ENCODE measurements at regions not wholly inside any gene's neighbourhood (a gene's known extent, or its start where the extent isn't known, plus 50 kb on each side); places are given as distances from the start of the nearest gene placed in this dataset.

GRCh38 chrX:39631276-39632229 lies 466.2 kb downstream of the BCOR start:
- Mint-ChIP-seq H3K4me1 (no peaks in the 10 kb centered on the region), H3K27me3 (ENCODE audit: low read depth) (peaks cover 6% of the 10 kb centered on the region), H3K4me3 (no peak overlapping the region)

GRCh38 chrX:39633293-39633692 lies 464.5 kb downstream of the BCOR start:
- no peak for TF ChIP-seq CTCF (IDR thresholded peaks at IDR 0.05; ENCODE audit: unreplicated experiment in 3 of 3)
- peaks cover 2% of the 10 kb centered on the region for H3K9me3 Mint-ChIP-seq
- H3K4me3 Mint-ChIP-seq: no peak overlapping the region
- no peak overlapping the region for H3K27ac Mint-ChIP-seq
- H3K36me3 Mint-ChIP-seq (ENCODE audit: low read depth): no peaks in the 10 kb centered on the region
- no peaks in the 10 kb centered on the region for H3K4me1 Mint-ChIP-seq
- peaks cover 6% of the 10 kb centered on the region for H3K27me3 Mint-ChIP-seq (ENCODE audit: low read depth)

More at GRCh38 chrX:39631276-39632229, 466.2 kb downstream of the BCOR start:
- H3K9me3 Mint-ChIP-seq: peaks cover 3% of the 10 kb centered on the region
- TF ChIP-seq CTCF (IDR thresholded peaks at IDR 0.05; ENCODE audit: unreplicated experiment in 3 of 3): no peak
- H3K27ac Mint-ChIP-seq: no peak overlapping the region
- H3K36me3 Mint-ChIP-seq (ENCODE audit: low read depth): no peaks in the 10 kb centered on the region

GRCh38 chrX:39636481-39636880 lies 461.3 kb downstream of the BCOR start:
- H3K4me1 Mint-ChIP-seq: peaks cover 8% of the 10 kb centered on the region
- TF ChIP-seq CTCF (IDR thresholded peaks at IDR 0.05; ENCODE audit: unreplicated experiment in 3 of 3): no peak
- no peak overlapping the region for H3K4me3 Mint-ChIP-seq
- H3K27ac Mint-ChIP-seq: no peak overlapping the region
- H3K27me3 Mint-ChIP-seq (ENCODE audit: low read depth): no peaks in the 10 kb centered on the region
- H3K9me3 Mint-ChIP-seq: peaks cover 8% of the 10 kb centered on the region
- H3K36me3 Mint-ChIP-seq (ENCODE audit: low read depth): no peaks in the 10 kb centered on the region

GRCh38 chrX:39638526-39638925 lies 459.2 kb downstream of the BCOR start:
- TF ChIP-seq CTCF (IDR thresholded peaks at IDR 0.05; ENCODE audit: unreplicated experiment in 3 of 3): no peak
- Mint-ChIP-seq H3K36me3 (ENCODE audit: low read depth) (no peaks in the 10 kb centered on the region), H3K4me1 (peaks cover 28% of the 10 kb centered on the region), H3K4me3 (no peak overlapping the region), H3K9me3 (peaks cover 8% of the 10 kb centered on the region), H3K27me3 (ENCODE audit: low read depth) (no peaks in the 10 kb centered on the region), H3K27ac (no peak overlapping the region)

- H3K9me3 Mint-ChIP-seq: peaks cover 8% of the 10 kb centered on the region
- TF ChIP-seq CTCF (IDR thresholded peaks at IDR 0.05; ENCODE audit: unreplicated experiment in 3 of 3): no peak
- no peak overlapping the region for H3K27ac Mint-ChIP-seq
- peaks cover 35% of the 10 kb centered on the region for H3K4me1 Mint-ChIP-seq
- H3K27me3 Mint-ChIP-seq (ENCODE audit: low read depth): no peaks in the 10 kb centered on the region
- no peak overlapping the region for H3K4me3 Mint-ChIP-seq
- no peaks in the 10 kb centered on the region for H3K36me3 Mint-ChIP-seq (ENCODE audit: low read depth)
Observed at GRCh38 chrX:39639871-39640270, 457.9 kb downstream of the BCOR start.

GRCh38 chrX:39640866-39641265 lies 456.9 kb downstream of the BCOR start:
- Mint-ChIP-seq H3K27me3 (ENCODE audit: low read depth) (no peaks in the 10 kb centered on the region), H3K4me3 (no peak overlapping the region), H3K27ac (peak overlapping the region in 2 of 3 experiments; percentile 1 to 82), H3K4me1 (peaks cover 44% of the 10 kb centered on the region), H3K9me3 (peaks cover 9% of the 10 kb centered on the region), H3K36me3 (ENCODE audit: low read depth) (no peaks in the 10 kb centered on the region)
- TF ChIP-seq CTCF (IDR thresholded peaks at IDR 0.05; ENCODE audit: unreplicated experiment in 3 of 3): no peak

Measured in nephron (organoid).